HG03060 (cell line): ENCODE measurements at regions not wholly inside any gene's neighbourhood (a gene's known extent, or its start where the extent isn't known, plus 50 kb on each side); places are given as distances from the start of the nearest gene placed in this dataset.
"Not testable (repeated sequence)": the region's sequence is repeated elsewhere in the genome, so short reads cannot be mapped to it uniquely, and the experiment has no call there.

ENCODE experiments used
- ATAC-seq: cut with Tn5 transposase; IDR thresholded peaks from one replicate; pipeline ENCODE4 v1.9.1; 2021; ENCODE audit warnings: low read depth, moderate number of reproducible peaks; ENCODE audit not compliant: unreplicated experiment

DNA sequence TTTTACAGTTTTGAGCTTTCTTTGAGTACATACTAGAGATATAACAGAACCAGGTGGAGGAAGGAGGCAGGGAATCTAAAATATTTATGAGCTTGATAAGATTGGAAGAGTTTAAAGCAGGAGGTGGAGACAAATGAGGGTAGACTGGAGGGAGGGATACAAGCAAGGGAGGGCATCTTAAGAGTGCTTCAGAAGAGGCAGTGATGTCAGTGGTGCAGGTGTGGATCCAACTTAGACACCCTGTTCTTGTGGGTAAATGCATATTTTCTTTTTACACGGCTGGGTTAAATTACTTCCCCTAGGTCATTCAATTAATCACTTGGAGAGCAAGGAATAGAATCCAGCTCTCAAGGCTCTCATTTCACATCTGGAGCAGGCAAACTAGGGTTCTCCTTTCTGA is 146.1 kb upstream of the LRIG3 start:
- no peak for ATAC-seq

GRCh38 chr12:59059088-59059935 is 139.0 kb upstream of the LRIG3 start:
- ATAC-seq, result no peak

DNA sequence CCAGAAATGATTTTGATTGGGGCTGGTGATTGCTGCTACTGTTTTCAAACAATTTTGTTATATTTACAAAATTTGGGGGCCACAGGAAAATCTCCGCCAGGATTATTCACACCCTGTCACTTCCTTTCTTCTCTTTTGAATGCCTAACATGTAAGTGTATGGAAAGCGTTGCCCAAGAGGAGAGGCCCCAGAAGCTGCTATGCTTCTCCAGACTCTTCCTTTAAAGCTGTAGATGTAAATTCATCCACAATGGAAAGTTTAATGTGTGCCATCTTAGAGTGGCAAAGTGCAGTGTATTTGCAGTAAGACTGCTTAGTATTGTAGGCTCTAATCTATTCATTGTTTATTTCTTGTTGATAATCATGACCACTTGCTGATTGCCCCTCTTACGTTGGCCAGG is 136.7 kb upstream of the LRIG3 start:
- no peak for ATAC-seq

- peak; percentile 61 for ATAC-seq
These were observed 135.0 kb upstream of the LRIG3 start for GRCh38 chr12:59055204-59055860.

DNA sequence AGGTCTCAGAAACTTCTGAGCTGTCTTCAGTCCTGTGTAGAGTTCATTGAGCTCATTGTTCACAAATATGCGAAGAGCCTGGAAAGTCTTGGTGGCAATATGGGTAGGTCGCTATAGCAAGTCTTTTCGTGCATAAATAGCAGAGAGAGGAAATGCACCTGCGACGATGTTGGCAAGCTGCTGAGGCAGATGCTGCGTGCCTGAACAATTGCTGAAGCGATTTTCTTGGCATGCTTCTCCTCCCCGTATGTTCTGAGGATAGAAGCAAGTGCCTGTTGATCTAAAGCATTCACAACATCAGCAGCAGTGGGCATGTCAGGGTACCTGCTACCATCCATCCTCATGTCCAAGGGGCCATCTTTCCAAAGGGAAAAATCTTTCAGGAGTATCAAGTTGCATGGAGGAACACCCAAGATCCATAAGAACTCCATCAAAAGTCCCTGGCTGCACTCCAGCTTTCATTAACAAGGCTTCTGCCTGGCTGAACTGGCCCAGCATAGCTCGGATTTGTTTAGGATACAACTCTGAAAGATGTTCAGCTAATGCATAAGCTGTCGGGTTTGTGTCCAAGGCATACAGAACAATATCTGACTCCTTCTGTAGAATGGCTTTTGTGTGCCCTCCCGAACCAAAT is 133.1 kb upstream of the LRIG3 start:
- not testable (repeated sequence) for ATAC-seq

DNA sequence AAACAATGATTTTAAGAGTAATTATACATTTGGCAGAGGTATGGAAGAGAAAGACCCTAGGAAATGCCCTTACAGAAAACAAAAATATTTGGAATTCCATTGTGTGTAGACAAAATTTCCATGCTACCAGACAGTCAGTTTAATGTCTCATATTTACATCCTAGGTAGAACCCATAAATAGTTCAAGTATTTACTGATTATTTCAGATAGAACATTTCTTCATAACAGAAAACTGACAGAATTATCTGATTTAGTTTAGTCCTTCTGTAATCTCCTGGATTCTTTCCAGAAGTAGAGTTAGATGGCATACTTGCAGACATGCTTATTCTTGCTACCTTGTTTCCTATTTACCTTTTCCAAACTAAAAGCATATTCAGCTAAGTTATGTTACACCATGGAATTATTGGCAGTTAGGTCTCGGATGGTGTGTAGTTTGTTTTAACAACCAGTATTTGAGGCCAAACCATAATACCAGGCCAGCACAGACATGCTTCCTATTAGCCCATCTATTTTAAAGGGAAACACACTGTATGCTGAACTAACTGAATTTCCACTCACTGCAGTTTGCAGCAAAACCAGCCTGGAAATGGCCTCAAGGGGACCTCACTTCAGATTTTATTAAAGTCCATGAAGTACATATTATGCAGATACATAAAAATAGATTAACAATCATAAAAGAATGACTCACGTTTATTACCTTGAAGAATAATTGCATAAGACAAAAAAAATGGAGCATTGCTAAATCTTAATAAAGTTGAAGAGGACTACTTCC is 126.6 kb upstream of the LRIG3 start:
- ATAC-seq, result no peak

GRCh38 chr12:59044791-59045190 is 124.5 kb upstream of the LRIG3 start:
- ATAC-seq, result no peak

DNA sequence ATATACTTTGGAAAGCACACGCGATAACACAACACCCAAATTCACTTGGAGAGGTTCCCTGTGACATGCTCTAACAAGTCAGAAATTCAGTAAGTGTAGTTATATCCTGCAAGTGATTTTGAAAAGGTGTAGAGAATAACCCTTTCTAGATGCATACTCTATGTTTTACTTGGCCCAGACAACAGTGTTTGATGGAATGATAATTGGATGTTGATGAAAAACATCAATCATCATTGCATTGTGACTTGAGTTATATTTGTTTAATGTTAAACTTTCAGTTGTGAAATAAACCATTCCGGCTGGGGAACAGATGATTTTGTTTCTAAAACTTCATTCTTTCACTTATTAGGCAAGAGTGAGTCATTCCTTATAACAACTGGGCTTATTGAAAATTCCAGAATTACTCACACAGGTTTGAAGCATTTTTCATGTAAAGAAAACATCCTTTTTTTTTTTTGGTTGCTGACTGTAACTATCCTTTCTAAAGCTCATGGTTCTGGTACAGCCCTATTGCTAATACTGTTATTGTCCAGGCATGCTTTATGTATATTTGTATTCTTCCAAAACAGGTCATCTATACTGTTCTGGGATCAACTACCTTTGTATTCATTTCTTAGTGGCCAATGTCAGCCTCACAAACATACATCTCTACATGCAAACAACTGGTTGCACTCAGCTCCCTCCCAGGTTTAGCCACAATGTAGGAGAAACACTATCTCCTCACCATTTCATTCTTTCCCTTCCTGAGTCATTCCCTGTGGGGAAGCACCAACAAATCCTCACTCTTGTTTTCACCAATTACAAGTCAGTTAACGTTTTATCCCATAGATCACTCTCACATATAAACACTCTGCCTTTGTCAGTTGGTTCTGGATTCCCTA is 121.2 kb upstream of the LRIG3 start:
- no peak for ATAC-seq

- no peak for ATAC-seq
These were observed 120.4 kb upstream of the LRIG3 start for GRCh38 chr12:59040656-59041055.

DNA sequence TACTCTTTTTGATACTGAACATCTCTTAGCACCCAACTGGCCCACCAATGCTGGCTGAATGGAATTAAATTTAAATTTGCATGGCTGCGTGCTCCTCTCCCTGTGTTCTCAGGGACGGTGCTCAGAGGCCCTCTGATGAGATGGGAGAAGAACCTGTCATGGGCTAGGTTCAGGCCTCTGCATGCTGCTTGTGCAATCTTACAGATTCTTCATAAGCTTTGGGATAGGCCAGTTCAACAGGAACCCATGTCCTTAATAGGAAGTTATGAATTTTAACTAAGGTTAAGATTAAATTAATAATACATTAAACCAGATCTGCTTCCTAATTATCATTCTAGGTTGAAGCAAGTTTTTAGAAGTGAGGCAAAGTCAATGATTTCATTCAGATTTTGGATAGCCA is 119.7 kb upstream of the LRIG3 start:
- ATAC-seq, result no peak

- no peak for ATAC-seq
These were observed 118.7 kb upstream of the LRIG3 start for GRCh38 chr12:59039005-59039404.

DNA sequence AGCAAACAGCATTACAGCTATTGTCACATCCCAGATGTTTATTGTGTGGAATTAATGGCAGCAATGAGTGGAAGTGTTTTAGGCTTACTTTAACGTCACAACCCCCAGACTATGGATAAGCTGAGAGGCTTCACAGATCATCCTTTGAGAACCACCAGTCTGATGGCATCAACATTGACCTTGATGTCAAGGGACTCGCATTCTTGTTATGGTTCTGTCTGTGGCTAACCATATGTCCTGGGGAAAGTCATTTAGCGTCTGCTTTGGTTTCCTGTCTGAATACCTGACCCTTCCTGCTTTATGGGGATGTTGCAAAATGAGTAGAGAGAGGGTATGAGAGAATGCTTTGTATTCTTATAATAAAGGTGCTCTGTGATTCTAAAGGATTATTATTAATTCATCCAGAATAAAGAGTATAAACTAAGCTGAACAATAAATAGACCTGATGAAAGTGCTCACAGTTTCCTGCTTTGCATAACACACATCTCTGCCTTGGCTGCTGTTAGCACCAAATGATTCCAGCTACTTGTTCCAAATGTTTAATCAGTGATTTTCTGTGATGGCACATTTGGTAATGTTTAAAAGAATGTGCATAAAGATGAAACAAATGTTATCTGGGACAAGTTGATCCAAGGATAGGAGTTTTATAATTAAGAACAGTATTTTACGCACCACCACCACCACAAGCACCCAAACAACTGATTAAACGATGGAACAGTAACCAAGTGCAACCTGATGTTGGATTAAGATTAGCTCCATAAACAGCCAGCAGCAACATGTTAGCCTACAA is 116.9 kb upstream of the LRIG3 start:
- ATAC-seq, result no peak

DNA sequence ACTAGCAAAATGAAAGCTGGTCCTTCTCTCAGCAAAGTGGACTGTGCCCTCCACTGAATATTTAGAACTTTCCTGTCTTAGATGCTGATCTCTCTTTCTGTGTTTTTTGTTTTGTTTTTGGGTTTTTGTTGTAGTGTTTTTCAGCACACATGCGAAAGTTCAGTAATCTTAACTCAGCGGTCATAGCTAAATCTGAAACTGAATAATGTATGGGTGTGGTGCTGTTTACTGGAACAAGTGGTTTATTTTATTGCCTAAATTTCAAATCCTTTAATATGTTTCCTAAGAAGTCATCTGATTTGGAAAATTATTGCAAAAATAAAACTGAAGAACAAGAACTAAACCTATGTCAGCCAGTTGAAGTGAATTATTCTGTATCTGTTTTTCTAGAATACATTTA is 116.0 kb upstream of the LRIG3 start:
- ATAC-seq, result no peak

DNA sequence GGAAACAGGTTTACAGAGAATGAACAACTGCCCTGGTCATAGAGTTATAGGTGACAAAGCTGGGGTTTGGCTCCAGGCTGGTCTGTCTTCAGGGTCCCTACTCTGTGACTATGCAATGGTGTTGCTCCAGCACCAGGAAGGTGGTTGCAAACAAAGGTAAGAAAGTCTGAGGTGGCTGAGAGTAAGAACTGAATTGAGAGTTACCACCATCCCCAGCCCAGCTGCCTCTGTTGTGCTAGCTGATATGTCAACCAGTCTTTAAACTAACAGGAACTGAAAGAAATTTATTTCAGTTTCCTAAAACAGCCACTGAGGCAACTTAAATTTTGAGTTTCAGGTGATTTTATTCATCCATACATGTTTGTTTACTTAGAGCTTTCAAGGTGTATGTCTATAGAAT is 111.0 kb upstream of the LRIG3 start:
- no peak for ATAC-seq

DNA sequence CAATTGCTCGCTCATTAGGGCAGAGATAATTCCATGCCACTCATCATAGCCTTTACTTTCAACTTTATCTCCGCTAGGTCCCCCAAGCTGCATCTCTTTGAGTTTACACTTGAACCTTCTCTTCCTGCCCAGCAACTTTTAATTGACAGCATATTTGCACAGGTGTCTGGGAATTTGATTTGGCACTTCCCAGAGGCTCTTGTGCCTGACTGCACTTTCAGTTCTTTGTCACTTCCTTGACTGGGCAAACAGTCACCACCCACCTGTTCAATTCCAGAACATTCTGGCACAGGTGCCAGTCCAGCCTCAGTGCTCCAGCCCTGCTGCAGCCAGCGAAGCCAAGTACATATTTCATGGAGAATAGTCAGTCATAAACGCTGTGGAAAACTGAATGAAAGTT is 110.1 kb upstream of the LRIG3 start:
- ATAC-seq, result no peak

GRCh38 chr12:59027199-59027598 is 106.9 kb upstream of the LRIG3 start:
- no peak for ATAC-seq

DNA sequence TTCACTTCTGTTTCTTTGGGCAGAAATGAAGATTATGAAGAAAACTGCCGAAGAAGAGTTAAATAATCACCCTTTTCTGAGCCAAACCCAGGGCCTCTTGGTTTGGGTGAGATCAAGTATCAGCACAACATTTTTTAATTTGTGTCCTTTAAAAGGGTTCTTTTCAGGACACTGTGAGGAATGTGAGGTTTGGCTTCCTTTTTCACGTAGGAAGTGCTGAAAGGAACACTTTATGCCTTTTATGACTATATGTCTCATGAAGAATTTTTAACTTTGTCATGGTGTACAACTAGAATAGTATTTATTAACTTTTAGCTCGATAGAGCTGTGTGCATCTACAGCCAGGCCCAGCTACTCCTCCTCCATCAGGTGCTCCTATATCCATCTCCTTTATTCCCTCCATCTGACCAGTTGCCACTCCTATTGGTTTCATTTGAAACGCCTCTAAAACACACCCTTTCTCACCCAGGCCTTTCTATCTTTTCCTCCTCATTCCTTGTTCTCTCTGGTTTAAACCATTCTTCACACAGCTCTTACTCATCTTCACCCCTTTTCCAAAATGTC is 103.6 kb upstream of the LRIG3 start:
- no peak for ATAC-seq

GRCh38 chr12:59020073-59020946 is 100.0 kb upstream of the LRIG3 start:
- ATAC-seq, result no peak
